SU-DHL-6 (cell line): ENCODE measurements at regions not wholly inside any gene's neighbourhood (a gene's known extent, or its start where the extent isn't known, plus 50 kb on each side); places are given as distances from the start of the nearest gene placed in this dataset.

Experiments used
- H2AFZ ChIP-seq: fragments of 200-600 bp; sonication (generic); 2 replicates; pipeline ENCODE4 v1.6.1; 2014; ENCODE audit warnings: low read depth, mild to moderate bottlenecking, moderate library complexity, mixed read lengths, antibody characterized with exemption, low read length; ENCODE audit not compliant: severe bottlenecking
- H3F3A ChIP-seq: fragments of 200-600 bp; shearing (Covaris generic); 2 replicates; pipeline ENCODE4 v1.6.0; 2016; ENCODE audit warnings: antibody characterized with exemption, mild to moderate bottlenecking; ENCODE audit not compliant: insufficient read depth
- H3K27ac ChIP-seq: fragments of 200-600 bp; sonication (generic); 2 replicates; pipeline ENCODE4 v1.5.1; 2016; ENCODE audit warnings: low read depth, mild to moderate bottlenecking, low read length, moderate library complexity, mixed read lengths
- H3K27me3 ChIP-seq: fragments of 200-600 bp; sonication (generic), shearing (Covaris generic); 2 replicates; pipeline ENCODE4 v1.6.0; 2014; ENCODE audit warnings: mild to moderate bottlenecking, low read length
- H3K36me3 ChIP-seq: fragments of 200-600 bp; sonication (generic); 2 replicates; pipeline ENCODE4 v1.6.1; 2014; ENCODE audit warnings: mild to moderate bottlenecking, low read length, mixed read lengths
- H3K4me2 ChIP-seq: fragments of 300-600, 200-600 bp; shearing (Covaris generic), sonication (generic); 2 replicates; pipeline ENCODE4 v1.6.0; 2014; ENCODE audit warnings: low read length, low read depth, mild to moderate bottlenecking; ENCODE audit not compliant: poor library complexity, severe bottlenecking
- H3K4me3 ChIP-seq: fragments of 200-600 bp; sonication (generic); 2 replicates; pipeline ENCODE4 v1.5.1; 2014; ENCODE audit warnings: antibody characterized with exemption, low read length, mild to moderate bottlenecking, mixed read lengths; ENCODE audit not compliant: insufficient read depth, poor library complexity, severe bottlenecking
- H3K79me2 ChIP-seq: fragments of 200-600 bp; sonication (generic); 2 replicates; pipeline ENCODE4 v1.6.1; 2014; ENCODE audit warnings: mild to moderate bottlenecking, low read length, moderate library complexity; ENCODE audit not compliant: insufficient read depth
- H3K9ac ChIP-seq: fragments of 200-600 bp; sonication (generic); 2 replicates; pipeline ENCODE4 v1.7.0; 2014; ENCODE audit warnings: mild to moderate bottlenecking, low read length
- H3K9me2 ChIP-seq: fragments of 200-600 bp; sonication (generic); replicated peaks from 2 replicates; pipeline ENCODE4 v1.6.1; 2014; ENCODE audit warnings: low read length; ENCODE audit not compliant: insufficient read depth
- H3K9me3 ChIP-seq: fragments of 200-600 bp; sonication (generic); 2 replicates; pipeline ENCODE4 v1.6.1; 2014; ENCODE audit warnings: low read length, mixed read lengths; ENCODE audit not compliant: insufficient read depth
- H4K20me1 ChIP-seq: fragments of 200-600 bp; sonication (generic); 2 replicates; pipeline ENCODE4 v1.6.1; 2014; ENCODE audit warnings: low read depth, mild to moderate bottlenecking, antibody characterized with exemption, low read length, moderate library complexity, mixed read lengths
- CTCF ChIP-seq: fragments of 200-600 bp; sonication (generic); IDR thresholded peaks from one replicate; pipeline ENCODE4 v1.5.1; 2017; ENCODE audit warnings: antibody characterized with exemption, mild to moderate bottlenecking, low read length, moderate library complexity; ENCODE audit not compliant: insufficient read depth, poor library complexity, severe bottlenecking
- EZH2phosphoT487 ChIP-seq: fragments of 200-600 bp; sonication (generic), shearing (Covaris generic); conservative IDR thresholded peaks from 2 replicates; pipeline ENCODE4 v1.6.1; 2018; ENCODE audit warnings: mild to moderate bottlenecking, antibody characterized with exemption, low read length, moderate library complexity, mixed read lengths

- H3K4me3 ChIP-seq = no peak overlapping the region
- H3K27me3 ChIP-seq = no peaks in the 10 kb centered on the region
- H3K27ac ChIP-seq = no peak overlapping the region
- no peaks in the 10 kb centered on the region for H3K79me2 ChIP-seq
- H3K9me3 ChIP-seq = no peaks in the 10 kb centered on the region
- no peak overlapping the region for H3K4me2 ChIP-seq
- no peak overlapping the region for H3K9ac ChIP-seq
- H3F3A ChIP-seq = no peaks in the 10 kb centered on the region
- no peaks in the 10 kb centered on the region for H3K36me3 ChIP-seq
- H4K20me1 ChIP-seq = no peaks in the 10 kb centered on the region
- H3K9me2 ChIP-seq = no peaks in the 10 kb centered on the region
- TF ChIP-seq CTCF (no peak), EZH2phosphoT487 (no peak)
- H2AFZ ChIP-seq = no peak overlapping the region
Measured at GRCh38 chr10:129272176-129272575, 194.9 kb upstream of the MGMT start.

GRCh38 chr10:129272866-129273650, 194.0 kb upstream of the MGMT start:
- TF ChIP-seq CTCF (no peak), EZH2phosphoT487 (no peak)
- H3K36me3 ChIP-seq = no peaks in the 10 kb centered on the region
- no peaks in the 10 kb centered on the region for H3K9me2 ChIP-seq
- no peak overlapping the region for H3K9ac ChIP-seq
- H3K4me2 ChIP-seq = no peak overlapping the region
- H3K4me3 ChIP-seq = no peak overlapping the region
- no peaks in the 10 kb centered on the region for H3K9me3 ChIP-seq
- H4K20me1 ChIP-seq = no peaks in the 10 kb centered on the region
- no peaks in the 10 kb centered on the region for H3K27me3 ChIP-seq
- H2AFZ ChIP-seq = no peak overlapping the region
- H3K79me2 ChIP-seq = no peaks in the 10 kb centered on the region
- no peaks in the 10 kb centered on the region for H3F3A ChIP-seq
- no peak overlapping the region for H3K27ac ChIP-seq

GRCh38 chr10:129273860-129274259, 193.2 kb upstream of the MGMT start:
- Histone ChIP-seq H3K36me3 (no peaks in the 10 kb centered on the region), H3K4me2 (no peak overlapping the region), H2AFZ (no peak overlapping the region), H3K9me3 (no peaks in the 10 kb centered on the region), H3F3A (no peaks in the 10 kb centered on the region), H4K20me1 (no peaks in the 10 kb centered on the region), H3K4me3 (no peak overlapping the region), H3K9ac (no peak overlapping the region), H3K27me3 (no peaks in the 10 kb centered on the region), H3K9me2 (no peaks in the 10 kb centered on the region), H3K79me2 (no peaks in the 10 kb centered on the region), H3K27ac (no peak overlapping the region)
- TF ChIP-seq EZH2phosphoT487 (no peak), CTCF (no peak)
